Endothelial cell of umbilical vein (primary cell): ENCODE measurements at regions not wholly inside any gene's neighbourhood (a gene's known extent, or its start where the extent isn't known, plus 50 kb on each side); places are given as distances from the start of the nearest gene placed in this dataset.

Source experiments
- BruUV-seq: library from RNA; stranded (reverse); fragments of 400-500 nt; replicated peaks from 2 replicates; lab custom pipeline; 2021; lab: Mats Ljungman, UMichigan
- CTCF ChIA-PET: fragments of 300-600, 350-600 bp; sonication (Branson Sonifier 250); formaldehyde crosslinking; loops from one replicate; lab custom pipeline; 2021; ENCODE audit warnings: antibody characterized with exemption, inconsistent platforms; lab: Charles Lee
- POLR2A ChIA-PET: fragments of 300-600, 350-600 bp; sonication (Branson Sonifier 250); formaldehyde crosslinking; loops from one replicate; lab custom pipeline; 2021; ENCODE audit warnings: antibody characterized with exemption, inconsistent platforms; lab: Charles Lee
- DNase-seq: peaks from one replicate; pipeline ENCODE4 v3.0.0-alpha.2; 2011; ENCODE audit warnings: low read depth, low spot score
- FAIRE-seq: peaks from 2 replicates; lab custom pipeline; 2011; peaks lifted over from hg19 to GRCh38; lab: Jason Lieb, UNC
- H2AFZ ChIP-seq: 2 replicates; pipeline ENCODE4 v1.6.0; 2012; ENCODE audit warnings: low read depth, low read length, control low read depth, inconsistent platforms
- H3K27ac ChIP-seq: 2 replicates; pipeline ENCODE4 v1.5.1; 2011; ENCODE audit warnings: low read depth, mild to moderate bottlenecking, control low read depth, low read length, moderate library complexity; ENCODE audit not compliant: insufficient read depth
- H3K27me3 ChIP-seq, 2 experiments: 2 replicates each; pipeline versions ENCODE4 v1.6.0 to v1.6.1; 2011; ENCODE audit warnings: low read length in 2 of 2, mixed read lengths in 1 of 2; ENCODE audit not compliant: control insufficient read depth in 2 of 2, insufficient read depth in 2 of 2
- H3K36me3 ChIP-seq, 2 experiments: 2 replicates in 1 of 2; 3 replicates in 1 of 2; pipeline ENCODE4 v1.5.1; 2011; ENCODE audit warnings: low read length in 2 of 2, mild to moderate bottlenecking in 1 of 2, moderate library complexity in 1 of 2; ENCODE audit not compliant: control insufficient read depth in 2 of 2, insufficient read depth in 2 of 2; ENCODE audit errors: extremely low read depth in 1 of 2
- H3K4me1 ChIP-seq: 3 replicates; pipeline ENCODE4 v1.5.1; 2011; ENCODE audit warnings: mild to moderate bottlenecking, low read length; ENCODE audit not compliant: control insufficient read depth, insufficient read depth; ENCODE audit errors: extremely low read depth
- H3K4me2 ChIP-seq: 2 replicates; pipeline ENCODE4 v1.6.1; 2011; ENCODE audit warnings: low read length, control low read depth, mixed read lengths; ENCODE audit not compliant: insufficient read depth
- H3K4me3 ChIP-seq, 3 experiments: fragments of 200-600 bp in 1 of 3; sonication (generic), shearing (Covaris generic) in 1 of 3; replicated peaks in 1 of 3; 2 replicates each; pipeline ENCODE4 v1.5.1; 2011 to 2016; ENCODE audit warnings: control low read depth in 3 of 3, low read length in 3 of 3, mild to moderate bottlenecking in 2 of 3, inconsistent platforms in 1 of 3, low read depth in 1 of 3, moderate library complexity in 1 of 3; ENCODE audit not compliant: insufficient read depth in 1 of 3
- H3K79me2 ChIP-seq: 2 replicates; pipeline ENCODE4 v1.6.0; 2012; ENCODE audit warnings: low read length, inconsistent platforms; ENCODE audit not compliant: control insufficient read depth, insufficient read depth
- H3K9ac ChIP-seq: replicated peaks from 2 replicates; pipeline ENCODE3; 2011; ENCODE audit warnings: low read length, control low read depth; ENCODE audit not compliant: insufficient read depth; ENCODE audit errors: extremely low read depth
- H3K9me1 ChIP-seq: replicated peaks from 3 replicates; pipeline ENCODE4 v1.6.0; 2011; ENCODE audit warnings: mild to moderate bottlenecking, low read length; ENCODE audit not compliant: control insufficient read depth, insufficient read depth; ENCODE audit errors: extremely low read depth
- H3K9me3 ChIP-seq: replicated peaks from 2 replicates; pipeline ENCODE4 v1.5.1; 2012; ENCODE audit warnings: low read length, inconsistent platforms; ENCODE audit not compliant: control insufficient read depth, insufficient read depth
- H4K20me1 ChIP-seq: replicated peaks from 2 replicates; pipeline ENCODE3; 2011; ENCODE audit warnings: mild to moderate bottlenecking, low read length; ENCODE audit not compliant: control insufficient read depth, insufficient read depth; ENCODE audit errors: extremely low read depth
- CTCF ChIP-seq, 2 donors: IDR thresholded peaks; 1 replicate in 1 of 2; 2 replicates in 1 of 2; pipeline ENCODE4 v1.5.1; 2011; ENCODE audit warnings: low read length in 2 of 2, mild to moderate bottlenecking in 2 of 2, moderate library complexity in 2 of 2, control low read depth in 1 of 2, inconsistent platforms in 1 of 2, low read depth in 1 of 2; ENCODE audit not compliant: insufficient read depth in 1 of 2; ENCODE audit errors: extremely low read depth in 1 of 2
- EZH2 ChIP-seq: IDR thresholded peaks from 2 replicates; pipeline ENCODE4 v1.6.1; 2012; ENCODE audit warnings: borderline replicate concordance, low read depth, mild to moderate bottlenecking, moderate library complexity, low read length, inconsistent platforms; ENCODE audit not compliant: severe bottlenecking
- FOS ChIP-seq: IDR thresholded peaks from 2 replicates; pipeline ENCODE4 v1.6.1; 2011; ENCODE audit warnings: mild to moderate bottlenecking, low read length, moderate library complexity, borderline replicate concordance; ENCODE audit not compliant: insufficient read depth
- GATA2 ChIP-seq: IDR thresholded peaks from 2 replicates; pipeline ENCODE4 v1.7.0; 2011; ENCODE audit warnings: low read depth, mild to moderate bottlenecking, moderate library complexity, mixed read lengths, low read length; ENCODE audit not compliant: insufficient read length, insufficient read depth
- JUN ChIP-seq: IDR thresholded peaks from 2 replicates; pipeline ENCODE4 v1.6.1; 2011; ENCODE audit warnings: borderline replicate concordance, low read depth; ENCODE audit not compliant: insufficient read length, insufficient read depth
- MAX ChIP-seq: IDR thresholded peaks from 2 replicates; pipeline ENCODE4 v1.6.1; 2011; ENCODE audit not compliant: insufficient read depth, insufficient read length
- MYC ChIP-seq: IDR thresholded peaks from one replicate; pipeline ENCODE4 v1.6.1; 2011; ENCODE audit warnings: mild to moderate bottlenecking, low read depth, low read length
- POLR2A ChIP-seq: IDR thresholded peaks from 2 replicates; pipeline ENCODE4 v1.6.1; 2012; ENCODE audit warnings: low read depth, mild to moderate bottlenecking, control low read depth, low read length
- POLR2AphosphoS5 ChIP-seq: IDR thresholded peaks from 2 replicates; pipeline ENCODE4 v1.6.1; 2012; ENCODE audit warnings: low read depth, mild to moderate bottlenecking, control low read depth, low read length, moderate library complexity; ENCODE audit not compliant: insufficient read depth
- dilution Hi-C: fragments of 300-500 bp; cut with MboI; formaldehyde crosslinking; loops from one replicate; pipeline ENCODE4 v1.15.0; 2019; ENCODE audit warnings: low sequenced_read_pairs; ENCODE audit not compliant: extremely low pct_ligation_motif_present
- intact Hi-C: fragments of 100-400 bp; cut with micrococcal nuclease; formaldehyde crosslinking; loops from one replicate; pipeline ENCODE4 v1.10.0; 2022

GRCh38 chr6:137749696-137750211 lies 117.3 kb upstream of the TNFAIP3 start:
- H3K9me1 ChIP-seq, result no peaks in the 10 kb centered on the region
- intact Hi-C loops (no loop called here), dilution Hi-C loops (loop anchor here (25.0 kb wide), 1 partner anchor 188 kb away; no protein-coding TSS in a partner anchor)
- no peak for DNase-seq
- no peaks in the 10 kb centered on the region for H3K36me3 ChIP-seq
- H3K4me3 ChIP-seq, result no peak overlapping the region
- H4K20me1 ChIP-seq, result no peaks in the 10 kb centered on the region
- H3K27me3 ChIP-seq, result no peaks in the 10 kb centered on the region
- no peaks in the 10 kb centered on the region for H3K79me2 ChIP-seq
- no peak overlapping the region for H3K27ac ChIP-seq
- no TSS peak for BruUV-seq
- H3K4me1 ChIP-seq, result no peaks in the 10 kb centered on the region
- peak overlapping the region; percentile 25 for H3K4me2 ChIP-seq
- H2AFZ ChIP-seq, result peak overlapping the region; percentile 44
- no peak overlapping the region for H3K9ac ChIP-seq
- ChIA-PET POLR2A (no interaction called here), CTCF (interaction anchor here (1.0 to 1.9 kb wide), 4 partner anchors 9 to 50 kb away, joined by 3 to 7 read pairs (median 4); no protein-coding TSS in a partner anchor)
- H3K9me3 ChIP-seq, result no peaks in the 10 kb centered on the region
- FAIRE-seq, result peak; percentile 4
- TF ChIP-seq POLR2A (no peak), JUN (no peak), MYC (no peak), GATA2 (no peak), EZH2 (no peak), CTCF (IDR thresholded peaks at IDR 0.05; ENCODE audit: extremely low read depth in 1 of 2, insufficient read depth in 1 of 2, low read depth in 1 of 2, low read length in 2 of 2) (no peak), FOS (no peak), MAX (no peak), POLR2AphosphoS5 (no peak)
